CD14-positive monocyte (primary cell): ENCODE measurements at regions not wholly inside any gene's neighbourhood (a gene's known extent, or its start where the extent isn't known, plus 50 kb on each side); places are given as distances from the start of the nearest gene placed in this dataset.

Experiments used
- DNase-seq, 3 donors: peaks; one replicate each; pipeline ENCODE4 v3.0.0-alpha.2; 2011 to 2022
- H2AFZ ChIP-seq: 2 replicates; pipeline ENCODE4 v1.6.0; 2012; ENCODE audit warnings: mild to moderate bottlenecking, low read depth, low read length, inconsistent platforms; ENCODE audit not compliant: insufficient read depth, poor library complexity, severe bottlenecking
- H3K27ac ChIP-seq, 2 donors: 1 replicate in 1 of 2; 2 replicates in 1 of 2; pipeline ENCODE4 v1.5.1; 2012 to 2013; ENCODE audit warnings: low read length in 2 of 2, control low read depth in 1 of 2, inconsistent platforms in 1 of 2, low read depth in 1 of 2, mild to moderate bottlenecking in 1 of 2
- H3K27me3 ChIP-seq, 2 donors: one replicate each; pipeline versions ENCODE4 v1.6.0 to v1.6.1; 2011 to 2013; ENCODE audit warnings: low read length in 2 of 2; ENCODE audit not compliant: control insufficient read depth in 2 of 2, insufficient read depth in 2 of 2
- H3K36me3 ChIP-seq, 2 donors: replicated peaks in 1 of 2; 1 replicate in 1 of 2; 2 replicates in 1 of 2; pipeline versions ENCODE4 v1.5.1 to v1.6.1; 2012 to 2013; ENCODE audit warnings: low read length in 2 of 2, control low read depth in 1 of 2, inconsistent platforms in 1 of 2, mild to moderate bottlenecking in 1 of 2; ENCODE audit not compliant: insufficient read depth in 2 of 2, control insufficient read depth in 1 of 2
- H3K4me1 ChIP-seq, 2 donors: 1 replicate in 1 of 2; 2 replicates in 1 of 2; pipeline versions ENCODE4 v1.5.1 to v1.6.1; 2012 to 2013; ENCODE audit warnings: low read length in 2 of 2, control low read depth in 1 of 2, inconsistent platforms in 1 of 2, mild to moderate bottlenecking in 1 of 2, moderate library complexity in 1 of 2; ENCODE audit not compliant: insufficient read depth in 2 of 2, control insufficient read depth in 1 of 2
- H3K4me2 ChIP-seq: replicated peaks from 2 replicates; pipeline ENCODE3; 2012; ENCODE audit warnings: low read length, moderate library complexity, mild to moderate bottlenecking; ENCODE audit not compliant: poor library complexity, severe bottlenecking; ENCODE audit errors: extremely low read depth
- H3K4me3 ChIP-seq, 3 experiments: fragments of 200-600 bp in 1 of 3; sonication (generic) in 1 of 3; replicated peaks in 1 of 3; 1 replicate in 2 of 3; 2 replicates in 1 of 3; pipeline ENCODE4 v1.5.1; 2011 to 2013; ENCODE audit warnings: low read length in 3 of 3, mild to moderate bottlenecking in 3 of 3, control low read depth in 2 of 3, low read depth in 2 of 3, inconsistent platforms in 1 of 3, moderate library complexity in 1 of 3
- H3K79me2 ChIP-seq: 2 replicates; pipeline ENCODE4 v1.6.0; 2012; ENCODE audit warnings: mild to moderate bottlenecking, control low read depth, inconsistent platforms, low read length, moderate library complexity; ENCODE audit not compliant: insufficient read depth
- H3K9ac ChIP-seq: 2 replicates; pipeline ENCODE4 v1.6.0; 2017; ENCODE audit warnings: low read length, mild to moderate bottlenecking; ENCODE audit not compliant: insufficient read depth, poor library complexity, severe bottlenecking
- H3K9me3 ChIP-seq, 2 donors: replicated peaks in 1 of 2; 1 replicate in 1 of 2; 2 replicates in 1 of 2; pipeline versions ENCODE4 v1.5.1 to v1.6.1; 2012 to 2013; ENCODE audit warnings: low read length in 2 of 2, control low read depth in 1 of 2; ENCODE audit not compliant: control insufficient read depth in 1 of 2, insufficient read depth in 1 of 2
- H4K20me1 ChIP-seq: 2 replicates; pipeline ENCODE4 v1.6.0; 2012; ENCODE audit warnings: mild to moderate bottlenecking, low read length, control low read depth, moderate library complexity; ENCODE audit not compliant: insufficient read depth
- H3K27ac Mint-ChIP-seq, 7 donors: one replicate each; pipeline ENCODE4 v1.8.0; 2020; ENCODE audit warnings: mild to moderate bottlenecking in 7 of 7, mixed read lengths in 7 of 7, moderate library complexity in 6 of 7, inconsistent platforms in 2 of 7
- H3K27me3 Mint-ChIP-seq, 3 donors: one replicate each; pipeline ENCODE4 v1.8.0; 2021 to 2022; ENCODE audit warnings: low read depth in 3 of 3, mild to moderate bottlenecking in 3 of 3, mixed read lengths in 3 of 3, moderate library complexity in 3 of 3, inconsistent platforms in 1 of 3
- H3K36me3 Mint-ChIP-seq, 2 donors: one replicate each; pipeline ENCODE4 v1.8.0; 2020; ENCODE audit warnings: mixed read lengths in 2 of 2, inconsistent platforms in 1 of 2, mild to moderate bottlenecking in 1 of 2
- H3K4me1 Mint-ChIP-seq: one replicate; pipeline ENCODE4 v1.8.0; 2020; ENCODE audit warnings: mild to moderate bottlenecking, mixed read lengths
- H3K4me3 Mint-ChIP-seq, 2 donors: one replicate each; pipeline ENCODE4 v1.8.0; 2020; ENCODE audit warnings: mild to moderate bottlenecking in 2 of 2, mixed read lengths in 2 of 2, moderate library complexity in 1 of 2
- H3K9me3 Mint-ChIP-seq, 7 donors: one replicate each; pipeline ENCODE4 v1.8.0; 2020 to 2022; ENCODE audit warnings: mixed read lengths in 7 of 7, mild to moderate bottlenecking in 6 of 7, moderate library complexity in 6 of 7, inconsistent platforms in 2 of 7
- WGBS: methylation state at CpG from one replicate; pipeline ENCODE4 v1.1.5; 2013; ENCODE audit warnings: missing lambda C conversion rate; ENCODE audit not compliant: insufficient coverage; 5-methylcytosine and 5-hydroxymethylcytosine counted together
- intact Hi-C, 2 donors: fragments of 100-400 bp; cut with micrococcal nuclease; formaldehyde crosslinking; loops; one replicate each; pipeline versions ENCODE4 v1.15.0 to v1.15.1; 2023
- TF ChIP-seq, protein P1 (sequence below): fragments of 200-600 bp; IDR thresholded peaks from one replicate; pipeline ENCODE4 v1.8.0; 2022; ENCODE audit warnings: antibody characterized with exemption, mild to moderate bottlenecking

DNA sequence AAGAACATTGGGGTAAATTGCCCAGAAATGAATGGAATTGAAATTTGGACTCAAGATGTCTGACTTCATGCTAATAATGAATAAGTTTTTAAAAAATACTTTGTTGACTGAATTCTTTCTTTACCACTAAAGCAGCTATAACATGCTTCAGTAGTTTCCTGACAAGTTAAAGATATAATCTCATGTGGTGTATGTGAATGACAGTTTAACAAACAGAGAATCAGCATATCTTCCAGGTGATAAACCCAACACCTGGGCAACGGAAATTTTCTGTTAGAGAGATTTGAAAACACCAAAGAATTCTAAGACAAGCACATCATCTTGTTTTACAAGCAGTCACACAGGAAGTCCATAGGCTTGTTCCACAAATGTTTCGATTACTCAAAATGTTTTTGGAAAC is 372.6 kb upstream of the VRK2 start:
- H3K4me3 Mint-ChIP-seq = no peak overlapping the region
- WGBS = no CpG with 5 or more reads among the region's 2 CpGs
- Histone ChIP-seq H3K27ac (no peak overlapping the region), H3K4me2 (no peak overlapping the region), H3K36me3 (no peaks in the 10 kb centered on the region), H3K9ac (no peak overlapping the region), H3K79me2 (no peaks in the 10 kb centered on the region), H3K4me3 (no peak overlapping the region), H3K27me3 (no peaks in the 10 kb centered on the region), H2AFZ (no peak overlapping the region), H3K9me3 (no peaks in the 10 kb centered on the region), H3K4me1 (no peaks in the 10 kb centered on the region), H4K20me1 (no peaks in the 10 kb centered on the region)
- no peaks in the 10 kb centered on the region for H3K36me3 Mint-ChIP-seq
- no peak for DNase-seq
- intact Hi-C loops = no loop called here
- no peaks in the 10 kb centered on the region for H3K27me3 Mint-ChIP-seq
- TF ChIP-seq, protein P1, sequence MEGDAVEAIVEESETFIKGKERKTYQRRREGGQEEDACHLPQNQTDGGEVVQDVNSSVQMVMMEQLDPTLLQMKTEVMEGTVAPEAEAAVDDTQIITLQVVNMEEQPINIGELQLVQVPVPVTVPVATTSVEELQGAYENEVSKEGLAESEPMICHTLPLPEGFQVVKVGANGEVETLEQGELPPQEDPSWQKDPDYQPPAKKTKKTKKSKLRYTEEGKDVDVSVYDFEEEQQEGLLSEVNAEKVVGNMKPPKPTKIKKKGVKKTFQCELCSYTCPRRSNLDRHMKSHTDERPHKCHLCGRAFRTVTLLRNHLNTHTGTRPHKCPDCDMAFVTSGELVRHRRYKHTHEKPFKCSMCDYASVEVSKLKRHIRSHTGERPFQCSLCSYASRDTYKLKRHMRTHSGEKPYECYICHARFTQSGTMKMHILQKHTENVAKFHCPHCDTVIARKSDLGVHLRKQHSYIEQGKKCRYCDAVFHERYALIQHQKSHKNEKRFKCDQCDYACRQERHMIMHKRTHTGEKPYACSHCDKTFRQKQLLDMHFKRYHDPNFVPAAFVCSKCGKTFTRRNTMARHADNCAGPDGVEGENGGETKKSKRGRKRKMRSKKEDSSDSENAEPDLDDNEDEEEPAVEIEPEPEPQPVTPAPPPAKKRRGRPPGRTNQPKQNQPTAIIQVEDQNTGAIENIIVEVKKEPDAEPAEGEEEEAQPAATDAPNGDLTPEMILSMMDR = no peak
- no peak overlapping the region for H3K27ac Mint-ChIP-seq
- H3K9me3 Mint-ChIP-seq = no peaks in the 10 kb centered on the region
- no peaks in the 10 kb centered on the region for H3K4me1 Mint-ChIP-seq

- Histone ChIP-seq H3K9me3 (no peaks in the 10 kb centered on the region), H3K27me3 (no peaks in the 10 kb centered on the region), H3K4me3 (no peak overlapping the region), H3K36me3 (no peaks in the 10 kb centered on the region), H3K79me2 (no peaks in the 10 kb centered on the region), H3K9ac (no peak overlapping the region), H4K20me1 (no peaks in the 10 kb centered on the region), H3K4me1 (no peaks in the 10 kb centered on the region), H3K27ac (no peak overlapping the region), H3K4me2 (no peak overlapping the region), H2AFZ (no peak overlapping the region)
- no peak for DNase-seq
- Mint-ChIP-seq H3K27ac (no peak overlapping the region), H3K4me3 (no peak overlapping the region), H3K36me3 (no peaks in the 10 kb centered on the region), H3K9me3 (no peaks in the 10 kb centered on the region), H3K4me1 (no peaks in the 10 kb centered on the region), H3K27me3 (no peaks in the 10 kb centered on the region)
- TF ChIP-seq, protein P1 = no peak
- intact Hi-C loops = no loop called here
- no CpG with 5 or more reads among the region's 2 CpGs for WGBS
Observed at GRCh38 chr2:57674743-57675142, 371.9 kb upstream of the VRK2 start.
